ENCODE measurements at regions not wholly inside any gene's neighbourhood (a gene's known extent, or its start where the extent isn't known, plus 50 kb on each side); places are given as distances from the start of the nearest gene placed in this dataset.

- peaks cover 0 to 10% (median 3%) of the 10 kb centered on the region in 9 donors for H3K4me1 ChIP-seq
- H3K36me3 ChIP-seq, result no peaks in the 10 kb centered on the region
- no peak overlapping the region for H3K27ac ChIP-seq
- peaks cover 0 to 15% (median 0%) of the 10 kb centered on the region in 11 donors for H3K9me3 ChIP-seq
- TF ChIP-seq CTCF (IDR thresholded peaks at IDR 0.05), result no peak
- intact Hi-C loops (cut with DNase I), result no loop called here
- WGBS, 2 donors, result 87 to 91% methylated on average over 7 of the region's 7 CpGs
- DNase-seq (no peak), ATAC-seq (no peak)
- H3K4me3 ChIP-seq, result no peak overlapping the region
- no peaks in the 10 kb centered on the region for H3K27me3 ChIP-seq
Observed at GRCh38 chr6:4297348-4297747, 162.0 kb upstream of the ECI2 start.

GRCh38 chr6:4296552-4296951, 161.2 kb upstream of the ECI2 start:
- intact Hi-C loops (cut with DNase I), result no loop called here
- Histone ChIP-seq H3K4me1 (peaks cover 0 to 3% (median under 1%) of the 10 kb centered on the region in 9 donors), H3K27ac (no peak overlapping the region), H3K4me3 (no peak overlapping the region), H3K9me3 (peaks cover 0 to 15% (median 0%) of the 10 kb centered on the region in 11 donors), H3K36me3 (no peaks in the 10 kb centered on the region), H3K27me3 (no peaks in the 10 kb centered on the region)
- 88 to 96% methylated on average over 3 of the region's 3 CpGs for WGBS, 2 donors
- TF ChIP-seq CTCF (IDR thresholded peaks at IDR 0.05), result no peak
- no peak for ATAC-seq
- no peak for DNase-seq

- H3K4me1 ChIP-seq, result peaks cover 0 to 5% (median 0%) of the 10 kb centered on the region in 9 donors
- H3K9me3 ChIP-seq, result peaks cover 0 to 15% (median 0%) of the 10 kb centered on the region in 11 donors
- H3K27me3 ChIP-seq, result no peaks in the 10 kb centered on the region
- ATAC-seq (no peak), DNase-seq (no peak)
- no peak for TF ChIP-seq CTCF (IDR thresholded peaks at IDR 0.05)
- no peak overlapping the region for H3K27ac ChIP-seq
- whole genome bisulfite sequencing, 2 donors, result 78 to 82% methylated on average over 2 of the region's 2 CpGs
- no peaks in the 10 kb centered on the region for H3K36me3 ChIP-seq
- no peak overlapping the region for H3K4me3 ChIP-seq
- intact Hi-C loops (cut with DNase I), result no loop called here
Observed at GRCh38 chr6:4295783-4296155, 160.4 kb upstream of the ECI2 start.

- Histone ChIP-seq H3K4me3 (no peak overlapping the region), H3K9me3 (peaks cover 0 to 15% (median 0%) of the 10 kb centered on the region in 11 donors), H3K4me1 (peaks cover 0 to 5% (median 0%) of the 10 kb centered on the region in 9 donors), H3K27ac (no peak overlapping the region), H3K27me3 (no peaks in the 10 kb centered on the region), H3K36me3 (no peaks in the 10 kb centered on the region)
- intact Hi-C loops (cut with DNase I), result no loop called here
- DNase-seq (no peak), ATAC-seq (peak in 1 of 8 donors; percentile 24)
- TF ChIP-seq CTCF (IDR thresholded peaks at IDR 0.05), result no peak
- WGBS, 2 donors, result 90 to 92% methylated on average over 10 of the region's 10 CpGs
Observed at GRCh38 chr6:4295058-4295782, 159.8 kb upstream of the ECI2 start.

All from heart right ventricle (tissue), 16 donors.